ENCODE measurements at regions not wholly inside any gene's neighbourhood (a gene's known extent, or its start where the extent isn't known, plus 50 kb on each side); places are given as distances from the start of the nearest gene placed in this dataset.
"Not testable (repeated sequence)": the region's sequence is repeated elsewhere in the genome, so short reads cannot be mapped to it uniquely, and the experiment has no call there.

DNA sequence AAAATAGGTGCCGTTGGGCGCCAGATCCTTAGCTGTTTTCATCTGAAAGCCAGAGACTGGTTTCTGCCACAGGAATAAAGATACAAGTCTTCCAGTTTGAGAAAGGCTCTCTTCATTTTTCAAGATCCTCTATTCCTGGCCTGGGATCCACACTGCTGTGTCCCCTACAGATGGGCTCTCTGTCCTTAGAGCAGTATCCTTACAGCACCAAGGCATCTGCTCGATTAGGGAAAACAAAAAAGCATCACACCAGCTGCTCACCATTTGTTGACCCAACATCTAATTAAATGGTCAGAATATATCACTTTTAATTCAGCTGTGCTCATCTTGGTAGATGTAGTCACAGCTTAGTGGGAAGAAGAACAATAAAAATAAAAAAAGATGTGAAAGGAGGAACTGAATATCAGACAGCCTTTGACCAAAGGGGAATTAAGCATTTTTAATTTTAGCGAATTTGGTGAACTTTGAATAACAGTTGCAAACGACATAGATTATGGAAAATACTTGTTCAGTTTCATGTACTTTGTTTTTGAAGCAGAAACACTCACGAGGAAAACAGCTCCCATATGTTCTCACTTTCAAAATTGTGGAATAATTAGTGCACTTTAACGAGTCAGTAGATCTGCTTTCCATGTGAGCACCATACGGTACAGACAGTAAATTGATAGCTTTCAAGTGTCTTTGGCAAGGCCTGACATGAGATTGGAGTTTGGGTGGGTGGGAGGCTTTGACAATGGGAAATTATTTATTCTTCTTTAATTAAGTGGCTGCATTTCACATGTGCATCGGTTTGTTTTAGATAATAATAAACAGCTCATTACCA lies 148.4 kb upstream of the CLNK start:
- WGBS, result 94% methylated on average over 9 of the region's 9 CpGs
- Histone ChIP-seq H3K27me3 (ENCODE audit: control insufficient read depth in 2 of 2, insufficient read depth in 1 of 2, low read length in 1 of 2) (no peaks in the 10 kb centered on the region), H3K4me1 (ENCODE audit: control insufficient read depth in 2 of 2, insufficient read depth in 2 of 2, low read length in 2 of 2) (no peaks in the 10 kb centered on the region), H3K27ac (ENCODE audit: low read depth in 1 of 2, low read length in 1 of 2) (no peak overlapping the region), H3K36me3 (ENCODE audit: control insufficient read depth in 2 of 2, insufficient read depth in 2 of 2, low read length in 1 of 2) (no peaks in the 10 kb centered on the region), H3K9me3 (ENCODE audit: control insufficient read depth in 2 of 2, insufficient read depth in 1 of 2, low read length in 1 of 2) (no peaks in the 10 kb centered on the region), H3K4me3 (ENCODE audit: low read length in 2 of 2) (no peak overlapping the region)
- no peak for DNase-seq (ENCODE audit: low read depth in 6 of 9, low spot score in 9 of 9)

DNA sequence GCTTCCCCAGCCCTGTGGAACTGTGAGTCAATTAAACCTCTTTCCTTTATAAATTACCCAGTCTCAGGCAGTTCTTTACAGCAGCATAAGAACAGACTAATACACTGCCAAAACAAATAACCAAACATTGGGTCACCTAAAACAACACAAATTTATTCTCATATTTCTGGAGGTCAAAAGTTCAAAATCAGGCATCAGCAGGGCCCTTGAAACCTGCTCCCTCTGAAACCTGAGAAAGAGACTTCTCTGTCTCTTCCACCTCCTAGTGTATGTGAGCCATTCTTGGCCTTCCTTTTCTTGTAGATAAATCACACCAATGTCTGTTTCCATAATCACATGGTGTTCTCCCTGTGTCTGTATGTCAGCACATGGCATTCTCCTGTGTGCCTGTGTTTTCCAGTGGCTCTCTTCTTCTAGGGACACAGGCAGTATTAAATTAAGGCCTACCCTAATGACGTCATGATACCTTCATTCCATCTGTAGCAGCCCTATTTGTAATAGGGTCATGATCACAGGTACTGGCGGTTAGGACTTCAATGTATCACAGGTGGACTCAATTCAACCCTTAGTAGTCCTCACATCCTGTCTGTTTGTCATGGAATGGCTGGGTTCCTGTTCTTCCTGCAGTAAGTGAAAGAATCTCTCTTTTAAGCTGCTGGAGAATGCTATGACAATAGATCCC lies 147.3 kb upstream of the CLNK start:
- Histone ChIP-seq H3K27me3 (ENCODE audit: control insufficient read depth in 2 of 2, insufficient read depth in 1 of 2, low read length in 1 of 2) (no peaks in the 10 kb centered on the region), H3K9me3 (ENCODE audit: control insufficient read depth in 2 of 2, insufficient read depth in 1 of 2, low read length in 1 of 2) (no peaks in the 10 kb centered on the region), H3K36me3 (ENCODE audit: control insufficient read depth in 2 of 2, insufficient read depth in 2 of 2, low read length in 1 of 2) (no peaks in the 10 kb centered on the region), H3K4me1 (ENCODE audit: control insufficient read depth in 2 of 2, insufficient read depth in 2 of 2, low read length in 2 of 2) (no peaks in the 10 kb centered on the region), H3K4me3 (ENCODE audit: low read length in 2 of 2) (no peak overlapping the region), H3K27ac (ENCODE audit: low read depth in 1 of 2, low read length in 1 of 2) (no peak overlapping the region)
- WGBS, result 98% methylated on average over 2 of the region's 2 CpGs
- DNase-seq (ENCODE audit: low read depth in 6 of 9, low spot score in 9 of 9), result no peak

DNA sequence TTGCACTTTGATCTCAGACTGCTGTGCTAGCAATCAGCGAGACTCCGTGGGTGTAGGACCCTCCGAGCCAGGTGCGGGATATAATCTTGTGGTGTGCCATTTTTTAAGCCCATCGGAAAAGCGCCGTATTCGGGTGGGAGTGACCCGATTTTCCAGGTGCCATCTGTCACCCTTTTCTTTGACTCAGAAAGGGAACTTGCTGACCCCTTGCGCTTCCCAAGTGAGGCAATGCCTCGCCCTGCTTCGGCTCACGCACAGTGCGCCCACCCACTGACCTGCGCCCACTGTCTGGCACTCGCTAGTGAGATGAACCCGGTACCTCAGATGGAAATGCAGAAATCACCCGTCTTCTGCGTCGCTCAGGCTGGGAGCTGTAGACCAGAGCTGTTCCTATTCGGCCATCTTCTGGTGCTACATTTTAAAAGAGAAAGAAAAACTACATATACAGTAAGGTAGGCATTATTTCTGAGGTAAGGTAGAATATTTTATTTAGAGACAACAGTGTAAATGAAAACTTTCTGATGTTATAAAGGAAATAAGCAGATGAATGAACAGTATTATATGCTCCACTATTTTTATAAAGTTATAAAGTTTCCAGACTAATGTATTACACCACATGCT lies 144.5 kb upstream of the CLNK start:
- not testable (repeated sequence) for DNase-seq (ENCODE audit: low read depth in 6 of 9, low spot score in 9 of 9); H3K27ac ChIP-seq (ENCODE audit: low read depth in 1 of 2, low read length in 1 of 2); H3K9me3 ChIP-seq (ENCODE audit: control insufficient read depth in 2 of 2, insufficient read depth in 1 of 2, low read length in 1 of 2); H3K27me3 ChIP-seq (ENCODE audit: control insufficient read depth in 2 of 2, insufficient read depth in 1 of 2, low read length in 1 of 2); H3K36me3 ChIP-seq (ENCODE audit: control insufficient read depth in 2 of 2, insufficient read depth in 2 of 2, low read length in 1 of 2); H3K4me1 ChIP-seq (ENCODE audit: control insufficient read depth in 2 of 2, insufficient read depth in 2 of 2, low read length in 2 of 2); H3K4me3 ChIP-seq (ENCODE audit: low read length in 2 of 2)
- 98% methylated on average over 21 of the region's 21 CpGs for WGBS

DNA sequence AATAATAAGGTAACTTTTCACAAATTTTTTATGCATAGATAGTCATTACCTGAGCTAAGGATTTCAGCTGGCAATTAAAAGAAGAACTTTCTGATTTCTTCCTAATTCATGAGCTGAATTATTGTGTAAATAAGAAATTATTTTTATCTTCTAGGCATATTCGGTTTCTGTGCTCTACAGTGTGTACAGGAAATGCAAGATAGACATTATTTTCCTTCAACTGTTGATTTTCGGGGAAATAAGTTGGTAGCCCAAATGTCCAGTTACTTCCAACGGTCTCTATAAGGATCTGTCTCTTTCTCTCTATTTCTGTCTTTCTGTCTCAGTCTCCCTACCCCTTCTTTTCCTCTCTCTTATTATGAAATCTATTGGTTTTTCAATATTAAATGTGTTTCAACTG lies 137.3 kb upstream of the CLNK start:
- no peak for DNase-seq (ENCODE audit: low read depth in 6 of 9, low spot score in 9 of 9)
- 97% methylated on average over 3 of the region's 3 CpGs for WGBS
- Histone ChIP-seq H3K27ac (ENCODE audit: low read depth in 1 of 2, low read length in 1 of 2) (no peak overlapping the region), H3K4me3 (ENCODE audit: low read length in 2 of 2) (no peak overlapping the region), H3K36me3 (ENCODE audit: control insufficient read depth in 2 of 2, insufficient read depth in 2 of 2, low read length in 1 of 2) (no peaks in the 10 kb centered on the region), H3K27me3 (ENCODE audit: control insufficient read depth in 2 of 2, insufficient read depth in 1 of 2, low read length in 1 of 2) (no peaks in the 10 kb centered on the region), H3K4me1 (ENCODE audit: control insufficient read depth in 2 of 2, insufficient read depth in 2 of 2, low read length in 2 of 2) (no peaks in the 10 kb centered on the region), H3K9me3 (ENCODE audit: control insufficient read depth in 2 of 2, insufficient read depth in 1 of 2, low read length in 1 of 2) (no peaks in the 10 kb centered on the region)

DNA sequence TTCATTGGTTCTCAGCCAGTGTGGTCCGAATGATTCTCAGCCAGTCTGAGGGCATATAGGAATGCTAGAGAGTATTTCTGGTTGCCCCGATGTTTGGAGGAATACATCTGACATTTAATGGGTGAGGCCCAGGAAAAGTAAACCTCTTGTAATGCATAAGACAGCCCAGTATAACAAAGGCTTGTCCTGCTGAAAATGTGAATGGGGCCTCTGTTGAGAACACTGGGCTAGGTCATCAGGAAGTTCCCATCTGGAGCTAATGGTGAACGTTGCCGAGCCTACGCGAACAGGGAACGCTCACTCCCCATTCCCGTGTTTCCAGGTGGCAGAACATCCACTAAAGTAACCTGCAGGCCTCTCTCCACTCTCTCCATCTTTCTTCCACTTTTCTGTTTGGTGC lies 132.0 kb upstream of the CLNK start:
- H3K36me3 ChIP-seq (ENCODE audit: control insufficient read depth in 2 of 2, insufficient read depth in 2 of 2, low read length in 1 of 2), result no peaks in the 10 kb centered on the region
- H3K27me3 ChIP-seq (ENCODE audit: control insufficient read depth in 2 of 2, insufficient read depth in 1 of 2, low read length in 1 of 2), result no peaks in the 10 kb centered on the region
- no peak overlapping the region for H3K27ac ChIP-seq (ENCODE audit: low read depth in 1 of 2, low read length in 1 of 2)
- no peak overlapping the region for H3K4me3 ChIP-seq (ENCODE audit: low read length in 2 of 2)
- no peaks in the 10 kb centered on the region for H3K9me3 ChIP-seq (ENCODE audit: control insufficient read depth in 2 of 2, insufficient read depth in 1 of 2, low read length in 1 of 2)
- 97% methylated on average over 8 of the region's 8 CpGs for WGBS
- no peak for DNase-seq (ENCODE audit: low read depth in 6 of 9, low spot score in 9 of 9)
- no peaks in the 10 kb centered on the region for H3K4me1 ChIP-seq (ENCODE audit: control insufficient read depth in 2 of 2, insufficient read depth in 2 of 2, low read length in 2 of 2)

DNA sequence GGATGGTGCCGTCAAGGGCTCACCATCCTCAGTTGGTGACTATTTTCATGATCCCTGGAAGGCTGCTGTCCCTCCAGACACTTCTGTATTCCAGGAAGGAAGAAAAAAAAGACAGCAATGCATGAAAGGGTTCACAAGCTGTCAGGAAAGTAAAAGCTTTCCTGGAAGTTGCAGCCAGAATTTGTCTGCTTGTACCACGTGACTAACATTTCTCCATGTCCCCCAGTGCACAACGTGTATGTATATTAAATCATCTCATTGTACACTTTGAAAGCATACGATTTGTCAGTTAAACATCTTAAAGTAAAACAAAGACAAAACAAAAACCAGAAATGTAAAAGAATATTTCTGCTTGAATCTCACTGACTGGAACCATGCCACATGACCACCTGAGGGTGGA lies 127.4 kb upstream of the CLNK start:
- DNase-seq (ENCODE audit: low read depth in 6 of 9, low spot score in 9 of 9), result no peak
- no peaks in the 10 kb centered on the region for H3K27me3 ChIP-seq (ENCODE audit: control insufficient read depth in 2 of 2, insufficient read depth in 1 of 2, low read length in 1 of 2)
- WGBS, result 86% methylated on average over 4 of the region's 4 CpGs

DNA sequence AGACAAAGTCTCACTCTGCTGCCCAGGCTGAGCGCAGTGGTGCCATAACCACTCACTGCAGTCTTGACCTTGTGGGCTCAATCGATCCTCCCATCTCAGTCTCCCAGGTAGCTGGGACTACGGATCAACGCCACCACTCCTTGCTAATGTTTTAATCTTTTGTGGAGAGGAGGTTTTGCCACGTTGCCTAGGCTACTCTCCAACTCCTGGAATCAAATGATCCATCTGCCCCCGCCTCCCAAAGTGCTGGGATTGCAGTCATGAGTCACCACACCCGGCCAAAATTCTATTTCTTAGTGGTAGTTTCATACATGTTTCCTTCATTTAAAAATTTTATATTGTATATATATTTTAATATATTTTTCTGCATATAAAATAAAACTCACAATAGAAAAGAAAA lies 125.8 kb upstream of the CLNK start:
- Histone ChIP-seq H3K27ac (ENCODE audit: low read depth in 1 of 2, low read length in 1 of 2) (no peak overlapping the region), H3K36me3 (ENCODE audit: control insufficient read depth in 2 of 2, insufficient read depth in 2 of 2, low read length in 1 of 2) (no peaks in the 10 kb centered on the region), H3K9me3 (ENCODE audit: control insufficient read depth in 2 of 2, insufficient read depth in 1 of 2, low read length in 1 of 2) (no peaks in the 10 kb centered on the region), H3K4me1 (ENCODE audit: control insufficient read depth in 2 of 2, insufficient read depth in 2 of 2, low read length in 2 of 2) (no peaks in the 10 kb centered on the region), H3K4me3 (ENCODE audit: low read length in 2 of 2) (no peak overlapping the region), H3K27me3 (ENCODE audit: control insufficient read depth in 2 of 2, insufficient read depth in 1 of 2, low read length in 1 of 2) (no peaks in the 10 kb centered on the region)
- 97% methylated on average over 7 of the region's 7 CpGs for WGBS
- no peak for DNase-seq (ENCODE audit: low read depth in 6 of 9, low spot score in 9 of 9)

More for the DNA sequence above, 127.4 kb upstream of the CLNK start:
- Histone ChIP-seq H3K9me3 (ENCODE audit: control insufficient read depth in 2 of 2, insufficient read depth in 1 of 2, low read length in 1 of 2) (no peaks in the 10 kb centered on the region), H3K36me3 (ENCODE audit: control insufficient read depth in 2 of 2, insufficient read depth in 2 of 2, low read length in 1 of 2) (no peaks in the 10 kb centered on the region), H3K27ac (ENCODE audit: low read depth in 1 of 2, low read length in 1 of 2) (no peak overlapping the region), H3K4me3 (ENCODE audit: low read length in 2 of 2) (no peak overlapping the region), H3K4me1 (ENCODE audit: control insufficient read depth in 2 of 2, insufficient read depth in 2 of 2, low read length in 2 of 2) (no peaks in the 10 kb centered on the region)

DNA sequence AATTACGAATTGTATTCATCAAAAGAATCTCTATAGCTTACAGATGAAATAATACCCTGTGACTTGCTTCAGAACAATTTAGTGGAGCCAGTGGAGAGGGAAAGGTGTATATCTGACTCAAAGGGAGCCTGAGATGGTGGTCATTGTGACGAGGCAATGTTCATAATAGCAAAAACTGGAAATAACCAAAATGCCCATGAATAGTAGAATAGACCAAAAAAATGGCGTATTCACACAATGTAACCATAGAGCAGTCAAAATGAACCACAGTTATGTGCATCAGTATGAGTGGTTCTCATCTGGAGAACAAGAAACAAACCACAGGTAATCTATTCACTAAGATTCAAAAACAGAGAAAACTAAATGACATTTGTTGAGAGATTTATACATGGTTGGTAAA lies 125.3 kb upstream of the CLNK start:
- Histone ChIP-seq H3K9me3 (ENCODE audit: control insufficient read depth in 2 of 2, insufficient read depth in 1 of 2, low read length in 1 of 2) (no peaks in the 10 kb centered on the region), H3K27me3 (ENCODE audit: control insufficient read depth in 2 of 2, insufficient read depth in 1 of 2, low read length in 1 of 2) (no peaks in the 10 kb centered on the region), H3K27ac (ENCODE audit: low read depth in 1 of 2, low read length in 1 of 2) (no peak overlapping the region), H3K4me1 (ENCODE audit: control insufficient read depth in 2 of 2, insufficient read depth in 2 of 2, low read length in 2 of 2) (no peaks in the 10 kb centered on the region), H3K4me3 (ENCODE audit: low read length in 2 of 2) (no peak overlapping the region), H3K36me3 (ENCODE audit: control insufficient read depth in 2 of 2, insufficient read depth in 2 of 2, low read length in 1 of 2) (no peaks in the 10 kb centered on the region)
- DNase-seq (ENCODE audit: low read depth in 6 of 9, low spot score in 9 of 9), result no peak
- WGBS, result 96% methylated on average over 3 of the region's 3 CpGs

DNA sequence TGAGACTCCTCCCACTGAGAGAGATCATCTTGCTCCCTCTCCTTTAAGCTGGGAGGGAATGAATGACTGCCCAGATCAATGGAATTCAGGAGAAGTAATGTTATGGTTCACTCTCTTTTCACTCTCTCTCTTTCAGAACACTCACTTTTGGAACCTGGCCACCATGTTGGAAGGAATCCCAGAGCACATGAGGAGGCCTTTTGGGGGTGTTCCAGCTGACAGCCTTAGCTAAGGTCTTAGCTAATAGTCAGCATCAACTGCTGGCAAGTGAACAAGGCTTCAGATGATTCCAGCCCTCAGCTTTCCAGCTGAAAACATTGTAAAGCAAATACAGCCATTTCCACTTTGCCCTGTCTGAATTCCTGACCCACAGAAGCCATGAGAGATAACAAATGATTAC lies 124.0 kb upstream of the CLNK start:
- no peaks in the 10 kb centered on the region for H3K9me3 ChIP-seq (ENCODE audit: control insufficient read depth in 2 of 2, insufficient read depth in 1 of 2, low read length in 1 of 2)
- H3K27me3 ChIP-seq (ENCODE audit: control insufficient read depth in 2 of 2, insufficient read depth in 1 of 2, low read length in 1 of 2), result no peaks in the 10 kb centered on the region
- H3K36me3 ChIP-seq (ENCODE audit: control insufficient read depth in 2 of 2, insufficient read depth in 2 of 2, low read length in 1 of 2), result no peaks in the 10 kb centered on the region
- H3K27ac ChIP-seq (ENCODE audit: low read depth in 1 of 2, low read length in 1 of 2), result no peak overlapping the region
- no peak overlapping the region for H3K4me3 ChIP-seq (ENCODE audit: low read length in 2 of 2)
- no peak for DNase-seq (ENCODE audit: low read depth in 6 of 9, low spot score in 9 of 9)
- H3K4me1 ChIP-seq (ENCODE audit: control insufficient read depth in 2 of 2, insufficient read depth in 2 of 2, low read length in 2 of 2), result no peaks in the 10 kb centered on the region

Data from thymus (tissue), 11 donors.